ENCODE measurements at regions not wholly inside any gene's neighbourhood (a gene's known extent, or its start where the extent isn't known, plus 50 kb on each side); places are given as distances from the start of the nearest gene placed in this dataset.

- TF ChIP-seq CTCF (IDR thresholded peaks at IDR 0.05; ENCODE audit: low read depth, low read length) (no peak), POLR2A (IDR thresholded peaks at IDR 0.05; ENCODE audit: extremely low read depth, insufficient read length) (no peak), MAX (IDR thresholded peaks at IDR 0.05; ENCODE audit: low read depth, low read length) (no peak), MYC (IDR thresholded peaks at IDR 0.05; ENCODE audit: low read depth, low read length) (no peak)
Observed at GRCh38 chr12:115149279-115149678, 465.3 kb upstream of the TBX3 start.
